OCI-LY3 (cell line): ENCODE measurements at regions not wholly inside any gene's neighbourhood (a gene's known extent, or its start where the extent isn't known, plus 50 kb on each side); places are given as distances from the start of the nearest gene placed in this dataset.

Source experiments
- EZH2phosphoT487 ChIP-seq: fragments of 200-600 bp; shearing (Covaris generic); IDR thresholded peaks from 2 replicates; pipeline ENCODE4 v1.6.1; 2018; ENCODE audit warnings: antibody characterized with exemption, mixed run types, low read depth
- TF ChIP-seq, protein P1 (sequence below): fragments of 200-600, 300-600 bp; sonication (generic); IDR thresholded peaks from 2 replicates; pipeline ENCODE4 v1.5.1; 2014; ENCODE audit warnings: antibody characterized with exemption, low read length, low read depth

GRCh38 chr5:89377767-89378455 lies 494.9 kb upstream of the MEF2C start:
- TF ChIP-seq, protein P1, sequence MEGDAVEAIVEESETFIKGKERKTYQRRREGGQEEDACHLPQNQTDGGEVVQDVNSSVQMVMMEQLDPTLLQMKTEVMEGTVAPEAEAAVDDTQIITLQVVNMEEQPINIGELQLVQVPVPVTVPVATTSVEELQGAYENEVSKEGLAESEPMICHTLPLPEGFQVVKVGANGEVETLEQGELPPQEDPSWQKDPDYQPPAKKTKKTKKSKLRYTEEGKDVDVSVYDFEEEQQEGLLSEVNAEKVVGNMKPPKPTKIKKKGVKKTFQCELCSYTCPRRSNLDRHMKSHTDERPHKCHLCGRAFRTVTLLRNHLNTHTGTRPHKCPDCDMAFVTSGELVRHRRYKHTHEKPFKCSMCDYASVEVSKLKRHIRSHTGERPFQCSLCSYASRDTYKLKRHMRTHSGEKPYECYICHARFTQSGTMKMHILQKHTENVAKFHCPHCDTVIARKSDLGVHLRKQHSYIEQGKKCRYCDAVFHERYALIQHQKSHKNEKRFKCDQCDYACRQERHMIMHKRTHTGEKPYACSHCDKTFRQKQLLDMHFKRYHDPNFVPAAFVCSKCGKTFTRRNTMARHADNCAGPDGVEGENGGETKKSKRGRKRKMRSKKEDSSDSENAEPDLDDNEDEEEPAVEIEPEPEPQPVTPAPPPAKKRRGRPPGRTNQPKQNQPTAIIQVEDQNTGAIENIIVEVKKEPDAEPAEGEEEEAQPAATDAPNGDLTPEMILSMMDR = no peak
- TF ChIP-seq EZH2phosphoT487 = no peak
